GM12878 (cell line): ENCODE measurements at regions not wholly inside any gene's neighbourhood (a gene's known extent, or its start where the extent isn't known, plus 50 kb on each side); places are given as distances from the start of the nearest gene placed in this dataset.

ENCODE experiments used
- ATAC-seq: fragments of 200-7000 bp; cut with Tn5 transposase; 3 replicates; pipeline ENCODE4 v1.9.1; 2020; ENCODE audit warnings: mild to moderate bottlenecking, moderate library complexity
- BruUV-seq: library from RNA; stranded (reverse); fragments of 400-500 nt; replicated peaks from 2 replicates; lab custom pipeline; 2021; lab: Mats Ljungman, UMichigan
- CTCF ChIA-PET: fragments of 300-600 bp; sonication (Branson Sonifier 250); formaldehyde crosslinking; extraction: SDS; loops from one replicate; lab custom pipeline; 2021; ENCODE audit warnings: inconsistent platforms; lab: Yijun Ruan, JAX
- POLR2A ChIA-PET: fragments of 350-600 bp; formaldehyde crosslinking; extraction: SDS; loops from one replicate; lab custom pipeline; 2021; ENCODE audit warnings: inconsistent platforms; lab: Charles Lee
- RAD21 ChIA-PET: fragments of 300-600 bp; sonication (Branson Sonifier 250); formaldehyde crosslinking; loops from one replicate; lab custom pipeline; 2023; ENCODE audit warnings: antibody characterized with exemption; ENCODE audit not compliant: unreplicated experiment; lab: Charles Lee
- SMC1A ChIA-PET: fragments of 300-600 bp; sonication (Branson Sonifier 250); formaldehyde crosslinking; loops from one replicate; lab custom pipeline; 2023; ENCODE audit not compliant: unreplicated experiment, uncharacterized antibody; lab: Charles Lee
- DNase-seq: peaks from one replicate; pipeline ENCODE4 v3.0.0-alpha.2; 2011; ENCODE audit warnings: low read depth, low spot score
- FAIRE-seq: peaks from 3 replicates; lab custom pipeline; 2011; peaks lifted over from hg19 to GRCh38; lab: Jason Lieb, UNC
- H2AFZ ChIP-seq: 2 replicates; pipeline ENCODE4 v1.6.0; 2011; ENCODE audit warnings: low read depth, low read length, control low read depth; ENCODE audit not compliant: control insufficient read depth
- H3K27ac ChIP-seq: 2 replicates; pipeline ENCODE4 v1.5.1; 2011; ENCODE audit warnings: control low read depth; ENCODE audit not compliant: control insufficient read depth, insufficient read depth
- H3K27me3 ChIP-seq, 2 experiments: replicated peaks in 1 of 2; 2 replicates each; pipeline versions ENCODE4 v1.6.0 to v1.6.1; 2011; ENCODE audit warnings: low read length in 1 of 2; ENCODE audit not compliant: control insufficient read depth in 2 of 2, insufficient read depth in 2 of 2
- H3K36me3 ChIP-seq, 2 experiments: 2 replicates each; pipeline ENCODE4 v1.5.1; 2011; ENCODE audit warnings: low read length in 1 of 2; ENCODE audit not compliant: control insufficient read depth in 2 of 2, insufficient read depth in 2 of 2
- H3K4me1 ChIP-seq: 2 replicates; pipeline ENCODE4 v1.6.1; 2011; ENCODE audit warnings: mild to moderate bottlenecking, low read length, moderate library complexity, mixed read lengths; ENCODE audit not compliant: control insufficient read depth, insufficient read depth
- H3K4me2 ChIP-seq: 2 replicates; pipeline ENCODE4 v1.6.0; 2011; ENCODE audit warnings: control low read depth; ENCODE audit not compliant: control insufficient read depth, insufficient read depth
- H3K4me3 ChIP-seq: fragments of 200-600 bp; sonication (generic); 2 replicates; pipeline ENCODE4 v1.5.1; 2016
- H3K79me2 ChIP-seq: 2 replicates; pipeline ENCODE4 v1.6.0; 2011; ENCODE audit warnings: low read length; ENCODE audit not compliant: control insufficient read depth, insufficient read depth
- H3K9ac ChIP-seq: 2 replicates; pipeline ENCODE4 v1.8.0; 2011; ENCODE audit warnings: low read length, control low read depth, mixed read lengths; ENCODE audit not compliant: control insufficient read depth, insufficient read depth
- H3K9me3 ChIP-seq: replicated peaks from 3 replicates; pipeline ENCODE4 v1.5.1; 2011; ENCODE audit warnings: mild to moderate bottlenecking, low read length; ENCODE audit not compliant: control insufficient read depth, insufficient read depth
- H4K20me1 ChIP-seq: 2 replicates; pipeline ENCODE4 v1.6.0; 2011; ENCODE audit not compliant: control insufficient read depth, insufficient read depth
- BCL3 ChIP-seq: IDR thresholded peaks from 2 replicates; pipeline ENCODE4 v1.6.1; 2011; ENCODE audit warnings: borderline replicate concordance, low read depth, mild to moderate bottlenecking, moderate library complexity, low read length; ENCODE audit not compliant: insufficient read depth, poor library complexity, severe bottlenecking
- CHD4 ChIP-seq: fragments of 200-600 bp; sonication (generic); IDR thresholded peaks from 2 replicates; pipeline ENCODE4 v1.6.1; 2016; ENCODE audit warnings: mild to moderate bottlenecking
- HSF1 ChIP-seq: fragments of 150-350 bp; IDR thresholded peaks from 2 replicates; pipeline ENCODE4 v1.6.1; 2014; ENCODE audit warnings: mild to moderate bottlenecking, low read depth, low read length
- MTA2 ChIP-seq: fragments of 450-650 bp; IDR thresholded peaks from 2 replicates; pipeline ENCODE4 v1.6.1; 2016; ENCODE audit warnings: low read depth, mild to moderate bottlenecking, moderate library complexity
- NR2F1 ChIP-seq: fragments of 450-650 bp; conservative IDR thresholded peaks from 2 replicates; pipeline ENCODE4 v1.6.1; 2017; ENCODE audit warnings: mild to moderate bottlenecking
- POU2F2 ChIP-seq: IDR thresholded peaks from 3 replicates; pipeline ENCODE4 v1.6.1; 2011; ENCODE audit warnings: low read depth, mild to moderate bottlenecking, low read length, borderline replicate concordance
- SREBF1 ChIP-seq: IDR thresholded peaks from 2 replicates; pipeline ENCODE4 v1.6.1; 2012; ENCODE audit warnings: mild to moderate bottlenecking, low read length
- SUZ12 ChIP-seq: fragments of 200-600 bp; sonication (generic); IDR thresholded peaks from one replicate; pipeline ENCODE4 v1.6.1; 2018; ENCODE audit warnings: antibody characterized with exemption, mild to moderate bottlenecking; ENCODE audit not compliant: unreplicated experiment
- WRNIP1 ChIP-seq: IDR thresholded peaks from 2 replicates; pipeline ENCODE4 v1.6.1; 2011; ENCODE audit warnings: low read depth, low read length, improper control_type of control experiment, borderline replicate concordance
- ZBTB40 ChIP-seq: fragments of 450-650 bp; IDR thresholded peaks from 2 replicates; pipeline ENCODE4 v1.6.1; 2016; ENCODE audit warnings: mild to moderate bottlenecking, moderate library complexity, borderline replicate concordance
- ZNF217 ChIP-seq: fragments of 450-650 bp; IDR thresholded peaks from 2 replicates; pipeline ENCODE4 v1.6.1; 2017; ENCODE audit warnings: antibody characterized with exemption, mild to moderate bottlenecking
- ZNF592 ChIP-seq: fragments of 450-650 bp; IDR thresholded peaks from 2 replicates; pipeline ENCODE4 v1.6.1; 2017; ENCODE audit warnings: mild to moderate bottlenecking, moderate library complexity
- ZZZ3 ChIP-seq: IDR thresholded peaks from 2 replicates; pipeline ENCODE4 v1.6.1; 2011; ENCODE audit warnings: low read depth; ENCODE audit not compliant: control insufficient read depth, insufficient read length
- in situ Hi-C: fragments of 300-500 bp; cut with MboI; formaldehyde crosslinking; loops from 9 replicates; pipeline ENCODE4 v1.14.3; 2018; ENCODE audit warnings: mixed read lengths
- intact Hi-C: fragments of 100-400 bp; cut with micrococcal nuclease; formaldehyde crosslinking; loops from one replicate; pipeline ENCODE4 v1.14.2; 2022; ENCODE audit not compliant: unreplicated experiment

- no peak for TF ChIP-seq BCL3
- TF ChIP-seq CHD4, result no peak
Measured at GRCh38 chr3:27034255-27034654, 334.9 kb downstream of the NEK10 start (continued).

- FAIRE-seq, result no peak
- in situ Hi-C loops, result no loop called here
- Histone ChIP-seq H2AFZ (no peak overlapping the region), H3K9me3 (no peaks in the 10 kb centered on the region), H3K4me3 (no peak overlapping the region), H4K20me1 (no peaks in the 10 kb centered on the region), H3K36me3 (no peaks in the 10 kb centered on the region), H3K4me1 (no peaks in the 10 kb centered on the region), H3K9ac (no peak overlapping the region), H3K27ac (no peak overlapping the region), H3K4me2 (no peak overlapping the region), H3K79me2 (no peaks in the 10 kb centered on the region), H3K27me3 (no peaks in the 10 kb centered on the region)
- ChIA-PET CTCF (no interaction called here), SMC1A (no interaction called here), POLR2A (no interaction called here), RAD21 (no interaction called here)
- no peak for ATAC-seq
- intact Hi-C loops, result no loop called here
- no TSS peak for BruUV-seq
- DNase-seq, result no peak
- TF ChIP-seq SUZ12, result no peak
- no peak for TF ChIP-seq NR2F1
- TF ChIP-seq HSF1, result no peak
- no peak for TF ChIP-seq MTA2
- no peak for TF ChIP-seq WRNIP1
- TF ChIP-seq ZNF217, result no peak
- TF ChIP-seq ZZZ3, result no peak
- TF ChIP-seq SREBF1, result no peak
- no peak for TF ChIP-seq POU2F2
- no peak for TF ChIP-seq ZNF592
- TF ChIP-seq ZBTB40, result no peak
Measured at GRCh38 chr3:27040674-27041073, 328.5 kb downstream of the NEK10 start.
